HEK293T (cell line): ENCODE measurements at regions not wholly inside any gene's neighbourhood (a gene's known extent, or its start where the extent isn't known, plus 50 kb on each side); places are given as distances from the start of the nearest gene placed in this dataset.

Experiments used
- ARNT ChIP-seq: fragments of 450-650 bp; IDR thresholded peaks from 2 replicates; pipeline ENCODE4 v1.6.1; 2017; ENCODE audit warnings: mild to moderate bottlenecking
- FOXA1 ChIP-seq: fragments of 450-650 bp; IDR thresholded peaks from 2 replicates; pipeline ENCODE4 v1.6.1; 2016; ENCODE audit warnings: mild to moderate bottlenecking
- PKNOX1 ChIP-seq: fragments of 450-650 bp; IDR thresholded peaks from 2 replicates; pipeline ENCODE4 v1.6.1; 2016
- SP1 ChIP-seq: fragments of 450-650 bp; IDR thresholded peaks from 2 replicates; pipeline ENCODE4 v1.6.1; 2017

DNA sequence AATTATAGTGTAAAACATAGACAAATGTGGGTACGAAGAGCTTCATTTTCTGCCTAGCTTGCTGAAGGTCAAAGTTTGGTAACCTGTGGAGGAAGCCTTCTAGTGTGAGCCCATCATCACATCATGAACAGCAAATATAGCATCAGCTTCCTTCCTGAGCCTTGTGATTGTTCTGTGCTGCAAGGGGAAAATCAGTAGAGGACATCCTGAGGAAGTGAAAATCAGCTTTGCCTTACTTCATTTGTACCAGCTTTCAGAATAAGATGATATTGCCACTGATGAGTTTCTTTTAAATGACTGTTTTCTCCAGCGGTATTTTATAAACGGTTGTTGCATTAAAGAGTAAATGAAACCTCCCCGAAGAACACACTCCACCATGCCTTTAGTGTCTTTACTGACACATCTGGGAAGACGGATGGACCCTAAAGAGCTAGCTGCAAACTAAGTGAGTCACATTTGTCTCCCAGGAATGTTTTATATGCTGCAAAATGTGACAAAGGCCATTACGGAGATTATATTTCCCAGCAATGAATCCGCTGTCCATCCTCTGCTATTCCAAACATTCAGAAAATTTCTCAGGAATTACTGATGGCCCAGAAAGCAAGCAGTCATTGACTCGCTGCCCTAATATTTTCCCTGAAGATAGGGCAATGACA, 1272.8 kb downstream of the SUCLG1 start:
- TF ChIP-seq FOXA1, result no peak
- TF ChIP-seq PKNOX1, result no peak
- TF ChIP-seq SP1, result no peak
- TF ChIP-seq ARNT, result no peak
